SK-N-SH treated with all-trans-retinoic acid at 6 μM for 48 hours (cell line): ENCODE measurements at regions not wholly inside any gene's neighbourhood (a gene's known extent, or its start where the extent isn't known, plus 50 kb on each side); places are given as distances from the start of the nearest gene placed in this dataset.

Source experiments
- ATAC-seq: fragments of 200-7000 bp; cut with Tn5 transposase; 3 replicates; pipeline ENCODE4 v1.9.1; 2020; ENCODE audit warnings: mild to moderate bottlenecking, moderate library complexity
- ARNTL ChIP-seq: fragments of 450-650 bp; formaldehyde crosslinking; IDR thresholded peaks from 2 replicates; pipeline ENCODE4 v1.5.0; 2020; ENCODE audit warnings: low read depth, mild to moderate bottlenecking, moderate library complexity, borderline replicate concordance
- CREB5 ChIP-seq: fragments of 250-450 bp; sonication (Bioruptor Pico); IDR thresholded peaks from 2 replicates; pipeline ENCODE4 v1.5.1; 2020; ENCODE audit warnings: low read depth, mild to moderate bottlenecking, moderate library complexity
- CSRNP3 ChIP-seq: fragments of 250-450 bp; sonication (Bioruptor Pico); IDR thresholded peaks from 2 replicates; pipeline ENCODE4 v1.5.1; 2021; ENCODE audit warnings: mild to moderate bottlenecking, moderate library complexity
- ISL1 ChIP-seq: fragments of 250-450 bp; sonication (Bioruptor Pico); IDR thresholded peaks from 2 replicates; pipeline ENCODE4 v2.1.2; 2022; ENCODE audit warnings: mild to moderate bottlenecking, moderate library complexity
- PATZ1 ChIP-seq: fragments of 250-450 bp; sonication (Bioruptor Pico); IDR thresholded peaks from 2 replicates; pipeline ENCODE4 v1.8.0; 2020; ENCODE audit warnings: mild to moderate bottlenecking, moderate library complexity, borderline replicate concordance
- POU6F1 ChIP-seq: fragments of 250-450 bp; sonication (Bioruptor Pico); IDR thresholded peaks from 2 replicates; pipeline ENCODE4 v1.8.0; 2021; ENCODE audit warnings: low read depth, mild to moderate bottlenecking, moderate library complexity, borderline replicate concordance
- RARB ChIP-seq: fragments of 250-450 bp; sonication (Bioruptor Pico); IDR thresholded peaks from 2 replicates; pipeline ENCODE4 v1.8.0; 2021; ENCODE audit warnings: mild to moderate bottlenecking, moderate library complexity
- SNAI2 ChIP-seq: fragments of 250-450 bp; sonication (Bioruptor Pico); IDR thresholded peaks from 2 replicates; pipeline ENCODE4 v1.5.0; 2020; ENCODE audit warnings: mild to moderate bottlenecking, moderate library complexity
- TCF4 ChIP-seq: fragments of 250-450 bp; sonication (Bioruptor Pico); IDR thresholded peaks from 2 replicates; pipeline ENCODE4 v1.8.0; 2021; ENCODE audit warnings: mild to moderate bottlenecking, moderate library complexity, borderline replicate concordance
- TSHZ2 ChIP-seq: fragments of 250-450 bp; sonication (Bioruptor Pico); IDR thresholded peaks from 2 replicates; pipeline ENCODE4 v1.5.0; 2020; ENCODE audit warnings: mild to moderate bottlenecking, moderate library complexity
- ZFP3 ChIP-seq: fragments of 250-450 bp; sonication (Bioruptor Pico); IDR thresholded peaks from 2 replicates; pipeline ENCODE4 v1.5.0; 2020; ENCODE audit warnings: mild to moderate bottlenecking, moderate library complexity
- ZNF565 ChIP-seq: fragments of 450-650 bp; formaldehyde crosslinking; conservative IDR thresholded peaks from 2 replicates; pipeline ENCODE4 v1.5.0; 2020; ENCODE audit warnings: low read depth, mild to moderate bottlenecking, moderate library complexity
- ZNF8 ChIP-seq: fragments of 450-650 bp; formaldehyde crosslinking; IDR thresholded peaks from 2 replicates; pipeline ENCODE4 v1.5.0; 2020; ENCODE audit warnings: mild to moderate bottlenecking, moderate library complexity

- no peak for TF ChIP-seq TSHZ2 (CRISPR knock-in tag)
- no peak for TF ChIP-seq TCF4
- TF ChIP-seq ZNF8 (CRISPR knock-in tag): no peak
- TF ChIP-seq ISL1: no peak
- TF ChIP-seq ARNTL (CRISPR knock-in tag): no peak
- no peak for TF ChIP-seq SNAI2 (CRISPR knock-in tag)
Measured at GRCh38 chr14:100658181-100658886, 68.4 kb upstream of the DLK1 start (continued).

GRCh38 chr14:100659345-100660001 lies 67.2 kb upstream of the DLK1 start:
- TF ChIP-seq POU6F1 (CRISPR knock-in tag): no peak
- no peak for TF ChIP-seq ZNF565 (CRISPR knock-in tag)
- no peak for TF ChIP-seq RARB (CRISPR knock-in tag)
- TF ChIP-seq CREB5 (CRISPR knock-in tag): no peak
- no peak for TF ChIP-seq PATZ1 (CRISPR knock-in tag)
- no peak for TF ChIP-seq ZFP3 (CRISPR knock-in tag)
- no peak for TF ChIP-seq SNAI2 (CRISPR knock-in tag)
- no peak for TF ChIP-seq CSRNP3 (CRISPR knock-in tag)
- no peak for ATAC-seq

GRCh38 chr14:100660498-100660881 lies 66.2 kb upstream of the DLK1 start:
- no peak for ATAC-seq
- no peak for TF ChIP-seq CSRNP3 (CRISPR knock-in tag)
- TF ChIP-seq PATZ1 (CRISPR knock-in tag): no peak
- TF ChIP-seq ZNF565 (CRISPR knock-in tag): no peak
